ENCODE measurements at regions not wholly inside any gene's neighbourhood (a gene's known extent, or its start where the extent isn't known, plus 50 kb on each side); places are given as distances from the start of the nearest gene placed in this dataset.

DNA sequence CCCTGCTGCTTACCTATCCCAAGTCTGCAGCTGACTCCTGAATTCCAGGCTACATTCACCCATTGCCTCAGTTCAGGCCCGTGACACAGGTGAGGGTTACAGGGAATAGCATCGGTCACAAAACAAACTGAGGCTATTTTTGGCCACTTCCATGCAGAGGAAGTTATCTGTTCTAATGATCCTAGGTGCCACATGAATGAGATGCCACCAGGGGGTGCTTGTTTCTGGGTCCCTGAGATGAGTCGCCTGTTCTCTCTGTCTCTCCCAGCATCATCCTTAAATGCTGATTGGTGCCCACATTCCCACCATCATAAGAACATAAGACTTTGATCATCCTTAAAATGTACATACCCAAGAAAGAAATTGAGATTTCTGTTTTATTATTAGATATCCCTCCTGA, 119.0 kb upstream of the CELF4 start:
- TF ChIP-seq, protein P1, sequence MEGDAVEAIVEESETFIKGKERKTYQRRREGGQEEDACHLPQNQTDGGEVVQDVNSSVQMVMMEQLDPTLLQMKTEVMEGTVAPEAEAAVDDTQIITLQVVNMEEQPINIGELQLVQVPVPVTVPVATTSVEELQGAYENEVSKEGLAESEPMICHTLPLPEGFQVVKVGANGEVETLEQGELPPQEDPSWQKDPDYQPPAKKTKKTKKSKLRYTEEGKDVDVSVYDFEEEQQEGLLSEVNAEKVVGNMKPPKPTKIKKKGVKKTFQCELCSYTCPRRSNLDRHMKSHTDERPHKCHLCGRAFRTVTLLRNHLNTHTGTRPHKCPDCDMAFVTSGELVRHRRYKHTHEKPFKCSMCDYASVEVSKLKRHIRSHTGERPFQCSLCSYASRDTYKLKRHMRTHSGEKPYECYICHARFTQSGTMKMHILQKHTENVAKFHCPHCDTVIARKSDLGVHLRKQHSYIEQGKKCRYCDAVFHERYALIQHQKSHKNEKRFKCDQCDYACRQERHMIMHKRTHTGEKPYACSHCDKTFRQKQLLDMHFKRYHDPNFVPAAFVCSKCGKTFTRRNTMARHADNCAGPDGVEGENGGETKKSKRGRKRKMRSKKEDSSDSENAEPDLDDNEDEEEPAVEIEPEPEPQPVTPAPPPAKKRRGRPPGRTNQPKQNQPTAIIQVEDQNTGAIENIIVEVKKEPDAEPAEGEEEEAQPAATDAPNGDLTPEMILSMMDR (IDR thresholded peaks at IDR 0.05; ENCODE audit: low read depth, low read length, poor library complexity, severe bottlenecking): no peak
- no peak for TF ChIP-seq EZH2phosphoT487 (IDR thresholded peaks at IDR 0.05; ENCODE audit: borderline replicate concordance, low read length)

Measured in DOHH2 (cell line).